ENCODE measurements at regions not wholly inside any gene's neighbourhood (a gene's known extent, or its start where the extent isn't known, plus 50 kb on each side); places are given as distances from the start of the nearest gene placed in this dataset.

- no peak for DNase-seq
- peaks cover 0 to under 1% (median 0%) of the 10 kb centered on the region in 3 donors for H3K27me3 ChIP-seq
- no peak overlapping the region for H3K4me3 ChIP-seq
- H3K27ac ChIP-seq: no peak overlapping the region
- no peaks in the 10 kb centered on the region for H3K9me3 ChIP-seq
- 57 to 88% methylated on average over 5 of the region's 5 CpGs for WGBS, 2 donors
- no peaks in the 10 kb centered on the region for H3K4me1 ChIP-seq
- intact Hi-C loops (cut with DNase I): no loop called here
- no peak for TF ChIP-seq POLR2A (IDR thresholded peaks at IDR 0.05)
- no peak for TF ChIP-seq EP300 (IDR thresholded peaks at IDR 0.05)
- no peak for TF ChIP-seq CTCF (IDR thresholded peaks at IDR 0.05)
- no peak for TF ChIP-seq POLR2AphosphoS5 (IDR thresholded peaks at IDR 0.05)
- H3K36me3 ChIP-seq: no peaks in the 10 kb centered on the region
Measured at GRCh38 chr3:62926494-62926893, 51.3 kb upstream of the CADPS start.

GRCh38 chr3:62928256-62928655 lies 53.0 kb upstream of the CADPS start:
- no peaks in the 10 kb centered on the region for H3K36me3 ChIP-seq
- H3K27me3 ChIP-seq: peaks cover 0 to 3% (median 0%) of the 10 kb centered on the region in 3 donors
- H3K4me1 ChIP-seq: no peaks in the 10 kb centered on the region
- no peak overlapping the region for H3K4me3 ChIP-seq
- WGBS, 2 donors: 75 to 90% methylated on average over 1 of the region's 1 CpG
- H3K27ac ChIP-seq: no peak overlapping the region
- intact Hi-C loops (cut with DNase I): no loop called here
- no peaks in the 10 kb centered on the region for H3K9me3 ChIP-seq
- TF ChIP-seq POLR2A (IDR thresholded peaks at IDR 0.05) (no peak), POLR2AphosphoS5 (IDR thresholded peaks at IDR 0.05) (no peak), EP300 (IDR thresholded peaks at IDR 0.05) (no peak), CTCF (IDR thresholded peaks at IDR 0.05) (no peak)
- no peak for DNase-seq

- intact Hi-C loops (cut with DNase I): no loop called here
- DNase-seq: no peak
- TF ChIP-seq POLR2AphosphoS5 (IDR thresholded peaks at IDR 0.05) (no peak), EP300 (IDR thresholded peaks at IDR 0.05) (no peak), POLR2A (IDR thresholded peaks at IDR 0.05) (no peak), CTCF (IDR thresholded peaks at IDR 0.05) (no peak)
- H3K4me3 ChIP-seq: no peak overlapping the region
- no peaks in the 10 kb centered on the region for H3K36me3 ChIP-seq
- H3K27ac ChIP-seq: no peak overlapping the region
- H3K27me3 ChIP-seq: peaks cover 0 to 3% (median 0%) of the 10 kb centered on the region in 3 donors
- H3K9me3 ChIP-seq: no peaks in the 10 kb centered on the region
- H3K4me1 ChIP-seq: no peaks in the 10 kb centered on the region
Measured at GRCh38 chr3:62929771-62930170, 54.6 kb upstream of the CADPS start.

GRCh38 chr3:62935793-62936192 lies 60.6 kb upstream of the CADPS start:
- no peaks in the 10 kb centered on the region for H3K4me1 ChIP-seq
- intact Hi-C loops (cut with DNase I): no loop called here
- H3K4me3 ChIP-seq: no peak overlapping the region
- H3K27me3 ChIP-seq: peaks cover 0 to 3% (median 0%) of the 10 kb centered on the region in 3 donors
- no peak for TF ChIP-seq EP300 (IDR thresholded peaks at IDR 0.05)
- TF ChIP-seq POLR2A (IDR thresholded peaks at IDR 0.05): no peak
- no peak for TF ChIP-seq CTCF (IDR thresholded peaks at IDR 0.05)
- TF ChIP-seq POLR2AphosphoS5 (IDR thresholded peaks at IDR 0.05): no peak
- H3K36me3 ChIP-seq: no peaks in the 10 kb centered on the region
- no peak for DNase-seq
- H3K9me3 ChIP-seq: no peaks in the 10 kb centered on the region
- no peak overlapping the region for H3K27ac ChIP-seq
- WGBS, 2 donors: 11 to 66% methylated on average over 1 of the region's 1 CpG

- intact Hi-C loops (cut with DNase I): no loop called here
- H3K4me1 ChIP-seq: no peaks in the 10 kb centered on the region
- no peaks in the 10 kb centered on the region for H3K9me3 ChIP-seq
- 82 to 85% methylated on average over 5 of the region's 5 CpGs for WGBS, 2 donors
- no peak overlapping the region for H3K4me3 ChIP-seq
- TF ChIP-seq CTCF (IDR thresholded peaks at IDR 0.05) (no peak), POLR2A (IDR thresholded peaks at IDR 0.05) (no peak), EP300 (IDR thresholded peaks at IDR 0.05) (no peak), POLR2AphosphoS5 (IDR thresholded peaks at IDR 0.05) (no peak)
- no peaks in the 10 kb centered on the region for H3K27me3 ChIP-seq
- no peak overlapping the region for H3K27ac ChIP-seq
- H3K36me3 ChIP-seq: no peaks in the 10 kb centered on the region
- no peak for DNase-seq
Measured at GRCh38 chr3:62936626-62937254, 61.5 kb upstream of the CADPS start.

Measured in sigmoid colon (tissue), 6 donors.